Pons (tissue), 1 donor: ENCODE measurements at regions not wholly inside any gene's neighbourhood (a gene's known extent, or its start where the extent isn't known, plus 50 kb on each side); places are given as distances from the start of the nearest gene placed in this dataset.

Source experiments
- DNase-seq: peaks from one replicate; pipeline ENCODE4 v3.0.0-alpha.2; 2016; ENCODE audit warnings: low spot score

DNA sequence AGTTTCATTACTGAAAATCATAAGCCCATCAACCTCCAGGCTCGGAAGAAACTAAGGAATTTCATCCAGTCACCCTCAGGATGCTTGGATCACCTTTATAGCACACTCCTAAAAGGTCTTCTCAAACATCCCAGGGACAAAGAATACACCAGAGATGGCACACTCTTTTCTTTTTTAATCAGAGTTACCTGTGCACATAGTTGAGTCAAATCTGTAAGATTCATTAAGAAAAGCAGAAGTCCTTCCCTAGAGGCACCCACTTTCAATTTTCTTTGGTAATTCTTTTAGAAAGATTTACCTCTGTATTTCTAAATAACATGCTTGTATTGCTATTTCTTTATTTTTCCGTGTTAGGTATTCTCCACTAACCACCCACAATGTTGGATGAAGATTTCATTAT is 50.6 kb upstream of the IL6 start:
- no peak for DNase-seq

DNA sequence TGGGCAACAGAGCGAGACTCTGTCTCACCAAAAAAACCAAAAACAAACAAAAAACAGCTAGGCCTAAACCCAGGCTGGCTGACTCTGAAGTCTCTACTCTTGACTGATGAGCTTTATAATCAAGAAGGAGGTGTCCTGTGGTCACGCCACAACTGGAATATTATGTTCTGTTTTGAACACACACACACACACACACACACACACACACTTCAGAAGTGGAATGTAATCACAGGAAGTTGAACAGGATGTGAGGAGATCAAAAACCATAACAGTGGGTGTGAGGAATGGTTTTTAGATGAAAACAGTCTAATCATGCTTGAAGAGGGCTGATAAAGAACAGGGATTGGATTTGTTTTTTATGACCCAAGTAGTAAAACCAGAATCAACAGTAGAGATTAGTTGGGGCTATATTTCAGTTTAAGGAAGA is 51.1 kb upstream of the IL6 start:
- no peak for DNase-seq

DNA sequence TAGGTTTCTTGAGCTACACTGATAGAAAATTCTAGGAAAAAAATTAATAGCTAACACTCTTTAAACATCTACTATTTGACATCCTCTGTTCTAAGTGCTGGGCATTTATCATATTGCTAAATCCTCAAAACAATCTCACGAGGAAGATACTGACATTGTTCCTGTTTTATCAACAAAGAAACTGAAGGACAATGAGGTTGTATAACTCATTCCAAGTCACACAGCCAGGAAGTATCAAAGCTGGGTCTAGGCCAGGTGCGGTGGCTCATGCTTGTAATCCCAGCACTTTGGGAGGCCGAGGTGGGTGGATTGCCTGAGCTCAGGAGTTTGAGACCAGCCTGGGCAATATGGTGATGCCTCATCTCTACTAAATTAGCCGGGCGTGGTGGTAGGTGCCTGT is 51.6 kb upstream of the IL6 start:
- DNase-seq = no peak

DNA sequence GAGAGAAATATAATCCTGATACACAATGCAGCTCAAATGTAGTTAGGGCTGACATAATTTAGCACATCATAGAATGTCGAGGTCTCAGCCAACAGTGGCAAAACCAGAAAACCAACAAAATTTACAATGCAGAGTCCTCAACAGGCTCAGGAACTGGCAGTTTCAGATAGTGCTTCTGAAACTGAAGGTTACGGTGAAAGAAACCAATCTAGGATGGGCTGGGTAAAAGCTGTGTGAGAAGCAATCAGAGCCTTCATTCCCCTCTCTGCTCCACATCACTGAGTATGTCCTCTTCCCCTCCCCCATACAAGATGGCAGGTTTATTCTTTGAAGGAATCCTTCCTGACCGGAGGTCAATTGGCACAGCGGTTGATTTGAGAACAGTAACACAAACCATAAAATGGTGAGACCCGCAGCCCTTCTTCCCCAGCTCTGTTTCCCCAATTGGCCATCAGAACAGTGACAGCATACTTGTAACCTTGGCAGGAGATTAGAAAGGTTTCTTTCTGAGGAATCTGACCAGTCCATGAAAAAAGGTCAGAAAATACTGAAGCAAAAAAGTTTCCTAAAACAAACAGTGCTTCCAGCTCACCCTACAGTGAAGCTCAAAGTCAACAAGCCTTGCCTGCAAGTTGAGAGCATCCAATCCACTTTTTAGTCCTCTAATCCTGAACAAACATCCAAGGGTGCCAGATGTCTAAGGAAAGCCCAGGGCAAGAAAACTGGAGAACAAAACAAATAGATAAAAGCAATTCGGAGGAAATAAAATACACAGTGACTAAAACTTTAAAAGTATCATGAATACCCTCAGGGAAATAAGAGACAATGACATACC is 53.9 kb upstream of the IL6 start:
- DNase-seq = no peak

DNA sequence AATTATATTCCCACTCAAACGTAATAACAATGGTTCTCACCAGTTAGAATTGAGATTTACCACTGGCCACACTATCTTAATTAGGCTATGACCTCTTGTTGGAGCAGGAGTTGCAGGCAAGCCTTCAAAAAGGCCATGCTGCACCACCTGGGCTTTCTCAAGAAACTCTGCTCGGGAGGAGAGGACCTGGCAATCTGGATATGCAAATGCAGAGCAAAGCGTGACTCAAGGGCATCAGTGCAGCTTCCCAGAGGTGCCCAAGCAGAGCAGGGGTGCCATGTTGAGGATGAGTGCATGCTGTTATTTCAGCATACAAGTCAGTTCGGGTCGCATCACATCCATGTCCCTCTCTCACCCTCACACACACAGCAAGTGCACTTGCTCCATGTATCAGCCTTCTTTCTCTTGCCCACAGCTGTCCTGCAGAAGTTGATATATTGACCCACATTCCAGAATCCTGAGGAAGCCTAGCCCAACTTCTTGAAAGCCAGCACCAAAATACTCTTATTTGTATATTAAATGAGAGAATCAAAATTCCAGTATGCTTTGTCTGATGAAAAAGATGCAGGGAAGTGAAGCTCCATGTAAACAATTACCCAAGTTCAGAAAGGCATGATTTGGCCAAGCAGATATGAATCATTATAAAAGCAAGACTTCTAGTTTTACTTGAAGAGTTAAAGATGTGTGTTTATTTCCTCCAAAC is 55.7 kb upstream of the IL6 start:
- no peak for DNase-seq

DNA sequence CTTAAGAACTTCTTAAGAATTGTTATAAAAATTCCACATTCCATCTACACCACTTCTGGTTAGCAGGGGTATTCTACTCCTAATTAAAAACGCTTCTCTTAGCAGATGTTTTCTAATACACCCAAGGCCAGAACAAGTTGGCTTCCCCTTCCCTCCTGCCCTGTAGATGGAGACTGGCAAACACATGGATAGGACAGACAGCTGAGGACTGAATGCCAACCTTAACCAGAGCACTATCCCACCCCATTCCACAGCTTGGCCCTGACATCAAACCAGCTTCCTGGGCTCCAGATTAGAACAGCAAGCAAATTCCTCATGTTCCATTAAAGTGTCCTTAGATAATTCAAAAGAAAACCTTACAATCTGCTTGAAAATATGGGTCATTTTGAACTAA is 56.6 kb upstream of the IL6 start:
- DNase-seq = no peak

DNA sequence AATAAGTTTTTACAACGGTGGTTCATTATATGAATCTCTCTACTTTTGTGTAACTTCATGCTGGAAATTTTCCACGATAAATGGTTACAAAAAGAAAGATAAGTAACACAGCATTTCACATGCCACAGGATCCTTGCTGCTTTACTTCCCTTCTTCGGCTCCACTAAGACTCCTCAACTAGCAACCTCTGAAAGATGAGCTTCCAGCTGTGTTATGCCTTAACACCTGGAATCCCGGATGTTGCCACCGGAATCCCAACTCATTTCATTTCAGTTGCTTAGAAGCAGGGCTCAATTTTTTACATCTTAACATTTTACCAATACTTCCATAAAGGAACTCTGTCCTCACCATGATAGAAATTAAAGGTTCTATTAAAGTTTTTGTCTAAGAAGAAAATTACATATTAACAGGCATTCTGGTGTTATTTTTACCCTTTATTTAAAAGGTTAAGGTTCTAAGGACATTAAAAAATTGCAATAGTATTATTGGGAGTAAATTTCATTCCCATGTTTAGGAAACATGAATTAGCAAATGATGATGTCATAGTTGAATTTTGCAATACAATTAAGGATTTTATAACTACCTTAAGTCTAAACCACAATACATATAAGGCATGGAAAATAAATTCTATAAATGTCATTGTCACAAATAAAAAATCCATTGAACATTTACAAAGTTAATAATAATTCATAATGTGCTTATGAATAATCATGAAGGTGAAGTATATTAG is 57.1 kb upstream of the IL6 start:
- no peak for DNase-seq

DNA sequence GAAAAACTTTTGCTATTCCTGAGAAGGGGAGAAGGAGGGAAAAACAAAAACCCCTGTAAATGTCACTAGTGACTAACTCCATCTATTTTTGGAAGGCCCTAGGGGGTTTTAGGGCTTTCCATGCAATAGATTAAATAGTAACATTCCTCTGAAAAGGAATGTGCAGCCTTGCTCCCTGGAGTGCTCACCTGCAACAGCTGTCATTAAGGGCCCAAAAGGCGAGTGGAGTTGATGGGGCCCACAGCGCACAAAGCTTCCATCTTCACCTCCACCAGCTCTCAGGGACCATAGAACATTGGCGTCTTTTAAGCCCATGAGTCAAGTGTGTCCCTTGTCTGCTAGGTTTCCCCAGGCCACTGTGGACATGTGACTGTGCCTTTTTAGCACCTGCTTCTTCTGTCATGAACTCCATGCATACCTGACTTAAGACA is 58.0 kb upstream of the IL6 start:
- no peak for DNase-seq

DNA sequence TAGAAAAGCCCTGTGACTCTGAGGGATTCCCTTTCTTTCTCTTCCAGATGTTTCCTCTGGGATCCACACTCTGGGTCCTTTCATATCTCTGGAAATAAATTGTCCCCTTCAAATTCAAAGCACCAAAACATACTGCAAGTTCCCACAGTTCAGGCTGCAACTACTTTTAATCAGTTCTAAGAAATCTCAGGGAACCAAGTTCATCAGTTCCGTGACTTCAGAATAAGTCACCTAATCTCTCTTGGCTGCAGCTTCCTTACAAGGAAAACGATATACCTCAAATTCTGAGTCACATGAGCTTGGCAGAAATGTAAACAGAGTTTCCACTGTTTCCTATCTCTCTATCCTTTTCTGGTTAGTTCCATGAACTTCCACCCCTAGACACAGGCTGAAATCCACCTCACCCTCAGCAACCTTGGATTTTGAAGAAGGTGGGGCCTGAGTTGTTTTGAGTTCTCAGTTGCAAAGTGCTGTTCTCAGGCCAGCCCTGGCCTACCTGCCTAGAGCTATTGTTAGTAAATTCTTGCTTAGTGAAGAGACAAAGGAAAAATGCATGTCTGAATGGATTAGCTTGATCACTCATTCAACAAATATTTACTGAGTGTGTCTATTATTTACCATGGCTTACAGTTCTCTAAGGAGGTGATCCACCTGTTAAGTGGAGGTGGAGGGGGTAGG is 59.3 kb upstream of the IL6 start:
- DNase-seq = no peak

DNA sequence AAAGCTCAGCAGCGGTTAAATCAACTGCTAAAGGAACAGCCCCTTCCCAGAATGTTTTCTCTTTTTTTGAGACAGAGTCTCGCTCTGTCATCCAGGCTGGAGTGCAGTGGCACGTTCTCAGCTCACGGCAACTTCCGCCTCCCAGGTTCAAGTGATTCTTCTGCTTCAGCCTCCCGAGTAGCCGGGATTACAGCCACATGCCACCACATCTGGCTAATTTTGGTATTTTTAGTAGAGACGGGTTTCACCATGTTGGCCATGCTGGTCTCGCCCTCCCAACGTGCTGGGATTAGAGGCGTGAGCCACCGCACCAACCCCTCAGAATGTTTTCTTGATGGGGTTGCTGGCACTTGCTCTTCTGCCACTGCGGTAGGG is 59.8 kb upstream of the IL6 start:
- no peak for DNase-seq

DNA sequence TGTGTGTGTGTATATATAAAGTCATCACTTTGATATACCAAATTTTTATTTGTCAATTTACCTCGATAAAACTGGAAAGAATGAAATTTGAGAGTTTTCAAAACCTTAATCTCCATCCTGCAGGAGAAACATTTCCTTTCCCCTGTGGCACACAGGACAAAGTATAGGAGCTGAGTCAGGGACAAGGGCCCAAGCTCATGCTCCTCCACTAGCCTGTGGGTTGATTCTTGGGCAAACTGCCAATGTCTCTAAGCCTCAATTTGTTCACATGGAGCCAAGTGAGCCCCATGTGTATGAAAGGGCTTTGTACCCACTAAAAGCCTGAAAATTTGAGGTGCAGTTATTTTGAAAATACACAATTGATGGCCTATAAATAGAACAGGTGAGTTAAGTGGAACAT is 60.3 kb upstream of the IL6 start:
- no peak for DNase-seq

DNA sequence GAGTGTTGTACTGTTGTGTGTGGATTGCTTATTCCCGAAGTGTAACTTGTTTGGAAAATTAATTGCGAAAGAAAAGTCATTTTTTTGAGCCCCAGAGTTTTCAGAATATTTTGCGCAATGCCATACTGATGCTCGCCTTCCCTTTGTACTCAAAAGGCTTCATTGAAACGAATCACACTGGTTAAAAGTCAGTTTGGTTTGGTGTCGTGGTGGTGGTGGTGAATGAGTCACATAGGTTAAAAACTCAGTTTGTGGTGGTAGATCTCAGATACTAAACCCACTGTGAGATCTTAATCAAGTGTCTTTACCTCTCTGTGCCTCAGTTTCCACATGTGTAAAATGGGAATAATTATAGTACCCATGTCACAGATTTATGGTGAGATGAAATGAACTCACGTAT is 61.1 kb upstream of the IL6 start:
- DNase-seq = no peak

DNA sequence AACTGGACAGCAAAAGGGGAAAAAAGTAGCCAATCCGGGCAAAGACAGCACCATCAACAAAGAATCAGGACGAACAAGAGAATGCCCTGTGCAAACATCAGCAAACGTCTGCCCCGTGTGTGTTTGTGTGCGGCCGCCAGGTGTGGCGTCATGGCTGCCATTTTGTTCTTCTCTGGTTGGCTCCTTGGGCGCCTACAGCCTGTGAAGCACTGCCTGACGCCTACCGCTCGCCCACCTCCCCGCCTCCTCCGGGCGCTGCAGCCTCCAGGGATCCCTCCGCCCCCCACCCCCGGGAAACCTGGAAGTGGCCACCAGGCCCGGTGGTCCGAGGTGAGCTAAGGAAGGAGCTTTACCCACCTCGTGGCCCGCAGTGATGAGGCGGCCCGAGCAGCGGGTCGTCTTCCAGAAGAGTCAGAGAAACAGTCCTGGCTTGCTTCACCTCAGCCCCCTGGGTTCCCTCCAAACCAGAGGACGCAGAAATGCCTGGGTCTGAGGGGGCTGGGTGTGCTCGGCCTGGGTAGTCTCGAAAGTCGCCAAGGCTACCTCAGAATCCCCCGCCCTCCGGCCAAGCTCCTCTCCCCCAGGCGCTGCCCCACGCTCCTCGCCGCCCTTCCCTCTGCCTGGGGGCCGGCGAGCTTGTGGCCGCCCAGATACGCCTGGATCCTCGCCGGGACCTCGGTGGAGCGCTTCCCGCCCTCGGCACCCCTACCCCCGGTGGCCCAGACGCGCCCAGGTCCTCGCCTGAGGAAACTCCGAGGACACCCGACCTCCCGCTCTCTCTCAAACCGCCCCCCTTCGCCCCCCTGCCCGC is 61.8 kb upstream of the IL6 start:
- DNase-seq = no peak

DNA sequence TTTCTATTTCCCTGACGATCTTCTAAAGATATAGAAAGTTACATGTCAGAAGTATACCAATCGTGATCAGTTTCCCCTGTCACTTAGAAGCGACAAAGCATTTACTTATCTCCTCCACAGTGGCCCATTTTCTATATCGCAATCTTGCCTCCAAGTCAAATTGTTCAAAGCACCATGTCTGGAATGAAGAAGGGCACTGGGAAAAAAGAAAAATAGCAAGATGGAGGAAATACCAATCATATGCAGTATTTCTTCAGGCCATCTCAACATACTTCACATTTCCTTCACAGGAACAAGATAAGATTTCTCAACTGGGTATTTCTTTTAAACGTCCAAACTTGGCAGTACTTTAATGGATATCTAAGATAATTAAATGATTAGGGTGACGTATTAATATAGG is 63.3 kb upstream of the IL6 start:
- DNase-seq = no peak

DNA sequence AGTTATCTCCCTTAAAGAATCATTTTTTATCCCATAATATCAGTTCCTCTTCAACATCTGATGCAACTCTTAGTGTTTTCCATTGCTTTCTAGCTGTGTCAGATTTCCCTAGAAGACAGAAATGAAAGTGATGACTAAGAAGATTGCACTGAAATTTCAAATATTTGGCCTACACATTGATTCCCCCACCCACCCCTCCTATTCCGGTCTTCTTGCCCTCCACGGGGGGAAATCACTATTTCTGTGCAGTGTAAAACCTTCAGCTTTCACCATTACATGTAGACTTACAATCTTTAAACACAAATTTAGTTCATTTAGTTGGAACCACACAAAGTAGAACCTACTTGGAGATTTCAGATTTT is 63.7 kb upstream of the IL6 start:
- DNase-seq = peak; percentile 63

DNA sequence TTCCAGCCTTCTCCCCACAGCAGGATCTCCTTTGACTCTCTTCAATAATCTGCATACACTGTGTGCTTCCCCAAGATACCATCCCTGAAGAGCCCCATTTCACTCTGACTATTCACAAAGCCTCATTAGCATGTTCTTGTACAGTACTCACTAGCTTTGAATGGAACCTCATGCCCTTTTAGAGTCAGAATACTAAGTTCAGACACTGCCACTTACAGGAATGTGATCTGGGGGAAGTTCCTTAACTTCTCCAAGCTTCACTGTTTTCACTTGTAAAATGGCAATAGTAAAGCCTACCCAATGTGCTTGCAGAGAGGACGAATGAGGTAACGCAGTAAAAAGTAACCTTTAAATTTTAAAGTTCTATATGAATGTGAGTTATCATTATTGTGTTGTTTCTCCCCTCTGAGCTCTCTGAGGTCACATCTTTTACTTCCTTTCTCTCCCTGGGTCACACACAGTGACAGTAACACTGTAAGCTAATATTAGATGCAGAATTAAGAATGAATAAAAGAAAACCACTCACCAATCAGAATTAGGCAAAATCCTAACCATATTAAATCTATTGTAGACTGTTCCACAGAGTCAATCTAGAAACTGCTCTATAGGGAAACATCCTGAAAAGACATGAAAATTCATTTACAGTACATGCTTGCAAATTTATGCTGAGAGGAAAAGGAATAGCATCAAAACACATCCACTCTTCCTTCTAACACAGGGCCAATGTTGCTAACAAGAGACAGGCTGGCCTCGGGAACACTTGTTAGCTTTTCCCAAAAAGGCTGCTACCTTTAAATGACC is 64.2 kb upstream of the IL6 start:
- peak; percentile 37 for DNase-seq

DNA sequence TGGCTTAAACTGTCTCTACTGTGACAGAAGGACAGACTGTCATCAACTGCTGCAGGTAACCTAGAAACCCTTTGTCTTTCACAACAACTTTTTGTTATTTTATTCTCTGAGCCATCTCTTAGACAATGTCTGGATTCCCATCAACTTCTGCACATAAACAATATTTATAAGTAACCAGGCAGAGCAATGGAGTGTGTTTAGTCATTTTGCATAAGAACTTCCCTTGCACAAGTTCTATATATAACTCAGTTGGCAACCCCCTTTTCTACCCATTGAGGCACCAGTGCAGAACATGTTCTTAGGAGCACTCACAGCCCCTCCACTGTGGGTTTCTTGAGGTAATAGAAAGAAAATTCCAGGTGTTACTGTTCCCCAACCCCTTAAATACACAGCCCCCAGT is 65.0 kb upstream of the IL6 start:
- no peak for DNase-seq

DNA sequence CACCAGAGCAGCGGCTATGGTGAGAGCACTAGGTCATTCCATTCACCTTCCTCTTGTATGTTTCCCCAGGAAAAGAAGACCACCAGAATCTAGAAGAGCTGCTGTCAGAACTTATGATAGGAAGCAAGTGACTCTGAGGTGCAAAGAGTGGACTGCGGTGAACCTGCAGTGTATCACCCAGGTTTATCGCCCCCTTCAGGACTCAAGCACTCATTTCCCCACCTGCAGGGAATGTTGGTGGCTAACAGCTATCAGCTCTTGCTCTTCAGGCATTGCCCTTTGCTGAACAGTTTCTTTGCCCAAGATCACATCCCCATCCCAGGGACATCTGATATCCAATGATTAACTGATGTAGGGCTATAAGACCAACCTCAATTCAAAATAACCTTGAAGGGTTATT is 66.3 kb upstream of the IL6 start:
- no peak for DNase-seq

DNA sequence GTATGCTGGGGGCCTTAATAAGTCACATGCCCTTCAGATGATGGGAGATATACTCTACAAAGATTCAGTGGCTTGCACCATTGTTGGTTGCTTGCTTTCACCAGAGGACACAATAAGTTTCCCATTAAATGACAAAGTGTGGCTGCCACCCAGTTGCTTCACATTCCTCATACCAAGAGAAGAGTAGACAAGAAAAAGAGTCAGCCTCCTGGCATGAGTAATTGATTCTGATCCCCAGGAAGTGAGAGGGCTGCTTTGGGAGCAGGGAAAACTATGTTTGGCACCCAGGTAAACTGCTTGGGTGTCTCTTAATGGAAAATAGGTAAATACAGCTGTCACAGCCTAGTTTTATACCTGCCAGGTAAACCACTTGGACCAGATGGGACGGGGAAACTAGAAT is 66.7 kb upstream of the IL6 start:
- no peak for DNase-seq

DNA sequence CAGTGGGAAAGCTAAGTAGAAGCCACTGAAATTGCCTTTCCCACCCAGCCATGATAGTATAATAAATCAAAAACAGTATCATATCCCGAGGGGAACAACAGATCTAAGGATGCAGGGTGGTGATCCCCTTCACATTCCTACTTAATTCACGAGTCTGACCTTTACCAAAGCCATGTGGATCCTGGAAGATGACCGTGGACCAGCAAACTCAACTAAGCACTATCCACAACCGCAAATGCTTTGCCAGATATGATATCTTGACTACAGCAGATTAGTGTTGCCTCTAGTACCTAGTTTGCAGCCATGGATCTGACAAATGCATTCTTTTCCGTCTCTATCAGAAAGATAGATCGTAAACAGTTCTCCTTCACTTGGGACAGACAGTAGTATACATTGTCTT is 67.3 kb upstream of the IL6 start:
- no peak for DNase-seq

DNA sequence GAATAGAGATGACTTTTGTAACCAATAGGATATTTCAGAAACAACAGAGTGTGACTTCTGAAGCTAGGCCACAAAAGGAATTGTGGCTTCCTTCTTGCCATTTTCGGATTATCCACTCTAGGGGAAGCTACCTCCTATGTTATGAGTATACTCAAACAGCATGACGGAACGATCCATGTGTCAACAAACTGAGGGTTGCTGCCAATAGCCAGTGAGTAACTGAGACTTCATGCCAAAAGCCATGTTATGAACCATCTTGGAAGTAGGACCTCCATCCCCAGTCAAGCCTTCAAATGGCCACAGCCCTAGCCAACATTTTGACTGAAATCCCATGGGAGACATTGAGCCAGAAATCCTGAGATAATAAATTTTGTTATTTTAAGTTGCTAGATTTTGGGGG is 69.0 kb upstream of the IL6 start:
- DNase-seq = no peak
